ENCODE measurements at regions not wholly inside any gene's neighbourhood (a gene's known extent, or its start where the extent isn't known, plus 50 kb on each side); places are given as distances from the start of the nearest gene placed in this dataset.
"Not testable (repeated sequence)": the region's sequence is repeated elsewhere in the genome, so short reads cannot be mapped to it uniquely, and the experiment has no call there.

- DNase-seq (ENCODE audit: low spot score): no peak
Observed at GRCh38 chr2:19100570-19100969, 257.9 kb downstream of the OSR1 start.

DNA sequence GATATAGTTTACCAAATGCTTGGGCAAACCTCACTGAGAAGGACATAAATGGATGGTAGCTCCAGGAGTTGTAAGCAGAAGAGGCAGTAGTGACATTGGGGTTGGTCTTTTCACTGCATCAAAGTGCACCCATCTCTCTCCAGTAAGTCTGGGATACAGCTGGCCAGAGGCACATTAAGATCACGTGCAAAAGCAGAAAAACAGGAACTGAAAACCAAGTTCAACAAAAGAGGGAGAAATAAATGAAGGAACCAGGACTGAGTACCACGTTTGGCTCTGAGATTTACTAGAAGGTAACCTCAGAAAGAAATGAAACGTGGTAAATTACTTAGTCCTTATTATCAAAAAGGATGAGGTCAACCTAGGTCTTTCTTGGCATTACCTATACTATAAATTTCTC, 259.2 kb downstream of the OSR1 start:
- DNase-seq (ENCODE audit: low spot score): no peak

- no peak for DNase-seq (ENCODE audit: low spot score)
Observed at GRCh38 chr2:19098467-19099160, 259.8 kb downstream of the OSR1 start.

- not testable (repeated sequence) for DNase-seq (ENCODE audit: low spot score)
Observed at GRCh38 chr2:19089476-19089875, 268.9 kb downstream of the OSR1 start.

GRCh38 chr2:19086231-19086651, 272.2 kb downstream of the OSR1 start:
- no peak for DNase-seq (ENCODE audit: low spot score)

GRCh38 chr2:19078709-19079108, 279.7 kb downstream of the OSR1 start:
- DNase-seq (ENCODE audit: low spot score): no peak

- peak; percentile 46 for DNase-seq (ENCODE audit: low spot score)
Observed at GRCh38 chr2:19073522-19073921, 284.9 kb downstream of the OSR1 start.

GRCh38 chr2:19072161-19072560, 286.3 kb downstream of the OSR1 start:
- no peak for DNase-seq (ENCODE audit: low spot score)

DNA sequence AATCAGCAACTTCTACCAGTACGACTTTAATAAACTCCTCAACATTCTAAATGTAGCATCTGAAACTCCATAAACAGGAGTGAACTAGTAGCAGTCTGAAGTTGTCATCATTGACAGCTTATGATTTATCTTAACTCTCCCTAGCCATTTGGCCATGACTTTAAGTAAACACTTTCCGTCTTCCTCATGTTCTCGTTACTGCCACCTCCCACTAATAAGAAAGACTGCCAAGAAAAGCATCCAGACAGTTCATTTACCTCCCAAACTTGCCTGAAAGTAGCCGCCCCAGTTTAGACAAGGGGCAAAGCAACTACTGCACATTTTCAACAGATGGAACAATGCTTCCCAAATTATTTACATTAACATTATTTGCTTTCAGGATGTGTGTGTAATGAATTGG, 287.5 kb downstream of the OSR1 start:
- no peak for DNase-seq (ENCODE audit: low spot score)

- DNase-seq (ENCODE audit: low spot score): no peak
Observed at GRCh38 chr2:19068206-19068605, 290.2 kb downstream of the OSR1 start.

DNA sequence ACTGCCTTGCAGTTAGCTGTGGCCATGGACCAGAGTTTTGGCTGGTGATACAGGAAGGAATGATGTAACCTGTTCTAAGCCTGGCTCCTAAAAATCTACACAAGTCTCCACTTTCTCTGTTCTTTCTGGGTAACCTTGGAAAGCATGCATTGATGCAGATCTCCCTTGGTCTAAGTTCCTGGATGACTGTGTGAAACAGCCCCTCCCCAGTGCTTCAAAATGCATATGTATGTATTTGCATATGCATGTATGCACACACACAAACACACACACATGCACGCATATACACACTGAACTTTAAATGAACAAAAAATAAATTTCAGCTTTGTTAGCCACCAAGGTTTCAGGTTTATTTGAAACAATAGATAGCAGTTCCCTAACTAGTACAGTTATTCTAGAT, 296.1 kb downstream of the OSR1 start:
- no peak for DNase-seq (ENCODE audit: low spot score)

DNA sequence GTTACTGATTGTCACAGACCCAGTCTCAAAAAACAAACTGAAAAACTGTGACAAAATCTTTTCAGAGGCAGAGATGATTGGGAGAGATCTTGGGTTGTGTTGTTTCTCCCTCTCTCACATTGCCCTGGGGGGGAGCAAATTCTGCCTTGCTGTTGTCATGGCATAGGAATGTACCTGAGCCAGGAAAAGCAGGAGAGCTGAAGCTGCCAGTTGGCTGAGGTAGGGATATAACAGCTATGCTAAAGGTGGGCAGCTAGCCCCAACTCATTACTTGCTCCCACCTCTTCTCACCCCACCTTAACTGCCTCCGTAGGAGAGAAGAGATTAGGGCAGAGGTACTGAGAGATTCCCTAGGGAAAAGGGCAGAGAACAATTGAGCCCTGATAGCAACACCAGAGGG, 299.3 kb downstream of the OSR1 start:
- peak; percentile 14 for DNase-seq (ENCODE audit: low spot score)

DNA sequence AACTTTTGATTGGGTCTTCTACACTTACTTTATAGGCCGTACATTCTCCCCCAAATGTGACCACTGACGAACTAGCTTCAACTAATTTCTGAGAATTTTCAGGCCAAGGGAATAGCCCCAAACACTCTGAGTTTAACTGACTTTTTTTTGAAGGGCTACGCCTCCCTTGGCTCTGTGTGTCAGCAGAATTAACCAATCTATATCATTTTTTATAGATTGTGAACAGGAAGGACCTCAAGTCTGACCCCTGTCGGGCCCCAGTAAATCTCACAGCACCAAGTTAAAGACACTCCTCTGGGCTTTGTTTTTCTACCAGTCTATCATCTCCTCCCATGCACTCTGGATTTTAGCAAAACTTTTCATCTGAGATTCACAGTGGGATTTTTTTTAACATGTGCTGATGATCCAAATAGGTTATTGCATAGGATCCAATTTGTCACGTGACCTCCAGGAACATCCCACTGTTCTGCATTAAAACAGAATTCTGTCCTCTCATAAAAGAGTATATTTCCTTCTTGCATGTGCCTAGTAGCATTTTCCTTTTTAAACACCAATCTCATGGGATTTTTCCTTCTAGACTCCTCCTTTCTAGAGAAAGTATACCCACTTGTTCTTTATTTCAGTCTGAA, 307.1 kb downstream of the OSR1 start:
- DNase-seq (ENCODE audit: low spot score): no peak

DNA sequence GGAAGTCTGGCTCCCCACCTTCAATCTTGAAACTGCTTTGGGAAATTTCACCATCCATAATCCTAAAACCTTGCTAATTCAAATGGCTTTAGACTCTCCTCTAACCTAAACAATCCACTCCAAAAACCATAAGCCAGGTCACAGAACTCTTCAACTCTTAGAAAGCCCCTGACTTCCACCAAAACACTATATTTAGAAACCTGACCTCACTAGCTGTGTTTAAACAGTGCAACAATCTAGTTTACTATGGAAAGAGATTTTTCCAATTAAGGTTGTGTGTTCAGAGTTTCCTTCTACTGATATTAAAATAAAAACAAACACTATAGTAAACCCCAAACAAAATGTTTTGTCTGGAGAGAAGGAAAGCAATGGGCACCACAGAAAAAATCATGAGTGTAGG, 308.1 kb downstream of the OSR1 start:
- DNase-seq (ENCODE audit: low spot score): no peak

GRCh38 chr2:19048593-19049266, 309.7 kb downstream of the OSR1 start:
- peak; percentile 4 for DNase-seq (ENCODE audit: low spot score)

DNA sequence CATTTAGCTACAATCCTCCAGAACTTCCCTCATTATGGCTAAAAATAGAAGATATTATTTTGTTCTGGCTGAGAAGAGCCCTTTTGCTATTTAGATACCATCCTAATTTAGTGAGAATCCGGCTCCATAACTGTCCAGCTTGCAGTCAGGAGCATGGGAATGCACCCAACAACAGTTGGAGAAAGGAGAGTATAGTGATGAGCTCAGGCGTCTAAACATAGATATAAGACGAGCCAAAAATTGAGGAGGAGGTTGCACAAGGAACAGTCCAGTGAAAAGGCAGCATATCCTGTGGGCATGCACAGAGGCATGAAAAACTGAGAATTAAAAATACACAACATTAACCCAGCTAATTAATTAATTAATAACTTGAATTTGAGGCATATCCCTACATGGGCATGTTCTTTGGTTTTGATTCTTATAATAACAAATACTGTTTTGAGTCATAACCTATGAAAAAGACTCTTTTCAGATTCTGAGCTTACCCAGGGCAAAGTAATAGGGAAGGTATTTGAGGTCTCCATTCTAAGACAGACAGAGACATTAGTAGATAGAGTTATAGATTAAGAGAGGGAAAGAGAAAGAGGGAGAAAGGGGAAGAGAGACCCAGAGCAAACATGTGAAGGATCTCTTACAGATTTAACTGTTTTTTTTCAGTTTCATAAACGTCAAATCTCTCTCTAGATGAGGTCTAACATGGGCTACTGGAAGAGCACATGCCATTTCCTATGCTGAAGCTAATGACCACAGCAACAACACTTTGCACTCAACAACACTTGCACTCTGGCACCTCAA, 311.2 kb downstream of the OSR1 start:
- DNase-seq (ENCODE audit: low spot score): no peak

DNA sequence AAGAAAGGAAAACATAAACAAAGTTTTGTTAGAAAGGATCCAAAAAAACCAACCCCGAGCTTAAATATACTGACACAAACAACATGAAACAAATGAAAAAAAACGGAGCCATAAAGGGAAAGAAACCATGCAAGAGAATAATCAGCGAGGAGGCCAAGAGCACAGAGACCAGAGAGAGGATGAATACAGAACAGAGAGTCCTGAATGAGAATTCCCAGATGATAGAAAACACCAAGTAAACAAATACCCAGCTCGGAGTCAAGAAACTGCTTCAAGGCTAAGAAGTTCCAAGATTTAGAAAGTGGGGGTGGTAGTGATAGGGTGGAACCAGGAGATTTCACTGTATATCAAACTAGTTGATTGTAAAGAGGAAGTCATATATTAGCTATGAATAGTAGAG, 313.3 kb downstream of the OSR1 start:
- no peak for DNase-seq (ENCODE audit: low spot score)

- DNase-seq (ENCODE audit: low spot score): no peak
Observed at GRCh38 chr2:19043893-19044292, 314.5 kb downstream of the OSR1 start.

DNA sequence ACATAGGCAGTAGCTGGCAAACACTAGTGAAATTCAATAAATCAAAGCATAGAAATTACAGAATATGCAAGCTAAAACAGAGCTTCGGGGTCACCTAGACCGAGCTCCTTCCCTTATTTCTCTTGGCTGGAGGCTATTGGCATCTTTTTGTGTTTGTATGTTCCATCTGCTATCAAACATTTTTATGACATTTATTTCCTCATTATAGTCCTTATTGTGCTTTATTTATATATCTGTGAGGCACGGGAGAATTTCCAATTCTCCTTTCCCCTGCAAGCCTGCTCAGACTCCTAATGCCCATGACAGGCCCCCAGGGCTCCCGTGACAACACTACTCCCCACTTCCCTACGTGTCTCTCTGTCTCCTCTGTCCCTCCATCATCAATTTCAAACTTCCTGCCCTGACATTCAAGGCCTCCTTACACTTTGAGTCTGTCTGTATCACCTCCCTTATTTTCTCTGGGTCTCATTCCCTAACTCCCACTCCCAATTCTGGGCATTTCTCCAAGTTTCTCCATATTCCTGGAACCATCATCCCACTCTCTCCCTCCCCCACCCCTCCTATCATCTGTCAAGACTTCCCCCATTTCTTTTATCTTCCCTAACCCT, 316.9 kb downstream of the OSR1 start:
- DNase-seq (ENCODE audit: low spot score): no peak

- DNase-seq (ENCODE audit: low spot score): no peak
Observed at GRCh38 chr2:19038071-19039015, 320.1 kb downstream of the OSR1 start.

GRCh38 chr2:19036091-19036490, 322.3 kb downstream of the OSR1 start:
- no peak for DNase-seq (ENCODE audit: low spot score)
